ENCODE measurements at regions not wholly inside any gene's neighbourhood (a gene's known extent, or its start where the extent isn't known, plus 50 kb on each side); places are given as distances from the start of the nearest gene placed in this dataset.
"Not testable (repeated sequence)": the region's sequence is repeated elsewhere in the genome, so short reads cannot be mapped to it uniquely, and the experiment has no call there.

DNA sequence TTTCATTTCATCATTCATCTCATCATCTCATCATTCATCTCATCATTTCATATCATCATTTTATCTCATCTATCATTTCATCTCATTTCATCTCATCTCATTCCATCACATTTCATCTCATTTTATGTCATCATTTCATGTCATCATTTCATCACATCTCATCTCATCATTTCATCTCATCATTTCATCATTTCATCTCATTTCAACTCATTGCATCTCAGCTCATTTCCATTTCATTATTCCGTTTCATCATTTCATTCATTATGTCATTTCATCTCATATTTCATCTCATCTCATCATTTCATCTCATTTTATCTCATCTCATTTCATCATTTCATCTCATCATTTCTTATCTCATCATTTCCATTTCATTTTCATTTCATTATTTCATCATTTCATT lies 75.5 kb downstream of the FOXD4L4 start:
- DNase-seq; intact Hi-C loops (cut with DNase I): not testable (repeated sequence)

DNA sequence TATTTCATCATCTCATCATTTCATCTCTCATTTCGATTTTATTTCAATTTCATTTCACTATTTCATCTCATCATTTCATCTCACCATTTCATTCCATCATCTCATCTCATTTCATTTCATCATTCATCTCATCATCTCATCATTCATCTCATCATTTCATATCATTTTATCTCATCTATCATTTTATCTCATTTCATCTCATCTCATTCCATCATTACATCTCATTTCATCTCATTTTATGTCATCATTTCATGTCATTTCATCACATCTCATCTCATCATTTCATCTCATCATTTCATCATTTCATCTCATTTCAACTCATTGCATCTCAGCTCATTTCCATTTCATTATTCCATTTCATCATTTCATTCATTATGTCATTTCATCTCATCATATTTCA lies 76.3 kb downstream of the FOXD4L4 start:
- DNase-seq; intact Hi-C loops (cut with DNase I): not testable (repeated sequence)

DNA sequence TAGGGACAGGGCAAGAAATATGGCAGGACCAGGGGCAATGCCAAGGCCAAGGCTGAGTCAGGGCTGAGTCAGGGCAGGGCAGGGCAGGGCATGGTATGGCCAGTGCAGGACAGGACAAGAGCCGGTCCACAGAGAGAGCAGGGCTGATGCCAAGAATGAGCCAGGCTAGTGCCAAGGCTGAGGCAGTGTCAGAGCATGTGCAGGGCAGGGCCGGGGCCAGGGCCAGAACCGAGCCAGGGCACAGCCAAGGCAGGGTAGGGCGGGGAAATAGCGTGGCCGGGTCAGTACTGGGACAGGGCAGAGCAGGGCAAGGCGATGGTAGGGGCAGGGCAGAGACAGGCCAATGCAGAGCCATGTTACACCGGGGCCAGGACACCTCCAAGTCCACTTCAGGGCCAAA lies 83.8 kb downstream of the FOXD4L4 start:
- peak in 2 of 42 donors; percentile 0 to 1 for DNase-seq
- intact Hi-C loops (cut with DNase I) = not testable (repeated sequence)

DNA sequence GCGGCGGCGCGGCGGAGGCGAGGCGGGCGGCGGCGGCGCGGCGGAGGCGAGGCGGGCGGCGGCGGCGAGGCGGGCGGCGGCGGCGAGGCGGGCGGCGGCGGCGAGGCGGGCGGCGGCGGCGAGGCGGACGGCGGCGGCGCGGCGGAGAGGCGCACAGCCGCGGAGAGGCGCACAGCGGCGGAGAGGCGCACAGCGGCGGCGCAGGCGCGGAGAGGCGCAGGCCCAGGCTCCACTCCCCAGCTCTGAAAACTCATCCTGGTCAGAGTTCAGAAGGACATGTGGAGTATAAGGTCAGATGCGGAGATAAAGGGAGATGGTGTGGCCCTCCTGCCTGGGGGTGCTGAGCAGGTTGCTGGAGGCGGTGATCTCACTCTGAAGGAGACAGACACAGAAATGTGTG lies 88.6 kb downstream of the FOXD4L4 start:
- DNase-seq; intact Hi-C loops (cut with DNase I): not testable (repeated sequence)

Measured in head of caudate nucleus (tissue), 42 donors.